ENCODE measurements at regions not wholly inside any gene's neighbourhood (a gene's known extent, or its start where the extent isn't known, plus 50 kb on each side); places are given as distances from the start of the nearest gene placed in this dataset.

DNA sequence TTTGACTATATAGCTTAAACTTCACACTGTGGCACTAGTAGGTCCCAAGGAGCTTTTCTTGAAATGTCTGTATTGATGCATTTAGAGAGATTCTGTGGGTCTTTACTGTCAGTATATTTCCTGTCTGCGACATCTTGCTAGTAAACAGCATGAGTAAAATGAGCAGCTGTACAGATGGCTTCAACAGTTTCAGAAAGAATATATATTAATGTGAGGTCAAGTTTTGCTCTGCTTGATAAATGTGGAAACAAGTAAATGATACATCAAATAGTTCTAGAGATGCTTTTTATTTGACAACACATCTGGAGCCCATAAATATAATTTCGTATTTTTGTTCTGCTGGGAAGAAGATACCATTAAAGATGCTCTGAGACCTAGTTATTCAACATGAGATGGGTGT, 310.9 kb upstream of the COL3A1 start:
- Histone ChIP-seq H3K27ac (ENCODE audit: insufficient read depth, low read length) (no peak overlapping the region), H3K4me1 (ENCODE audit: control insufficient read depth, extremely low read depth, insufficient read depth, low read length) (no peaks in the 10 kb centered on the region), H3K4me3 (replicated peaks in 1 of 4; ENCODE audit: control extremely low read depth in 1 of 4, insufficient read depth in 1 of 4, low read depth in 3 of 4, low read length in 4 of 4) (no peak overlapping the region), H4K20me1 (ENCODE audit: control insufficient read depth, extremely low read depth, insufficient read depth, low read length) (no peaks in the 10 kb centered on the region), H3K9ac (ENCODE audit: insufficient read depth, low read length) (no peak overlapping the region), H3K27me3 (ENCODE audit: control insufficient read depth, insufficient read depth, low read length) (no peaks in the 10 kb centered on the region), H3K79me2 (ENCODE audit: control insufficient read depth, insufficient read depth, low read length) (no peaks in the 10 kb centered on the region), H3K9me3 (ENCODE audit: control insufficient read depth, insufficient read depth, low read depth, low read length) (no peaks in the 10 kb centered on the region), H3K4me2 (ENCODE audit: extremely low read depth, insufficient read depth, low read length) (no peak overlapping the region), H3K36me3 (ENCODE audit: control insufficient read depth, insufficient read depth, low read length) (no peaks in the 10 kb centered on the region), H2AFZ (ENCODE audit: low read length) (no peak overlapping the region)
- DNase-seq (ENCODE audit: low read depth in 2 of 2), result no peak
- TF ChIP-seq CTCF (conservative IDR thresholded peaks at IDR 0.05 in 1 of 2, IDR thresholded peaks at IDR 0.05 in 1 of 2; ENCODE audit: low read depth in 1 of 2, low read length in 2 of 2) (no peak), EZH2 (IDR thresholded peaks at IDR 0.05; ENCODE audit: low read length, missing control alignments) (no peak)

GRCh38 chr2:188664416-188664815, 309.8 kb upstream of the COL3A1 start:
- DNase-seq (ENCODE audit: low read depth in 2 of 2), result peak in 1 of 2 donors; percentile 9
- H3K4me2 ChIP-seq (ENCODE audit: extremely low read depth, insufficient read depth, low read length), result no peak overlapping the region
- no peaks in the 10 kb centered on the region for H3K27me3 ChIP-seq (ENCODE audit: control insufficient read depth, insufficient read depth, low read length)
- no peak overlapping the region for H2AFZ ChIP-seq (ENCODE audit: low read length)
- no peaks in the 10 kb centered on the region for H4K20me1 ChIP-seq (ENCODE audit: control insufficient read depth, extremely low read depth, insufficient read depth, low read length)
- H3K79me2 ChIP-seq (ENCODE audit: control insufficient read depth, insufficient read depth, low read length), result no peaks in the 10 kb centered on the region
- no peaks in the 10 kb centered on the region for H3K4me1 ChIP-seq (ENCODE audit: control insufficient read depth, extremely low read depth, insufficient read depth, low read length)
- H3K27ac ChIP-seq (ENCODE audit: insufficient read depth, low read length), result no peak overlapping the region
- H3K36me3 ChIP-seq (ENCODE audit: control insufficient read depth, insufficient read depth, low read length), result no peaks in the 10 kb centered on the region
- H3K4me3 ChIP-seq (replicated peaks in 1 of 4; ENCODE audit: control extremely low read depth in 1 of 4, insufficient read depth in 1 of 4, low read depth in 3 of 4, low read length in 4 of 4), result no peak overlapping the region
- no peaks in the 10 kb centered on the region for H3K9me3 ChIP-seq (ENCODE audit: control insufficient read depth, insufficient read depth, low read depth, low read length)
- no peak for TF ChIP-seq CTCF (conservative IDR thresholded peaks at IDR 0.05 in 1 of 2, IDR thresholded peaks at IDR 0.05 in 1 of 2; ENCODE audit: low read depth in 1 of 2, low read length in 2 of 2)
- no peak for TF ChIP-seq EZH2 (IDR thresholded peaks at IDR 0.05; ENCODE audit: low read length, missing control alignments)
- no peak overlapping the region for H3K9ac ChIP-seq (ENCODE audit: insufficient read depth, low read length)

DNA sequence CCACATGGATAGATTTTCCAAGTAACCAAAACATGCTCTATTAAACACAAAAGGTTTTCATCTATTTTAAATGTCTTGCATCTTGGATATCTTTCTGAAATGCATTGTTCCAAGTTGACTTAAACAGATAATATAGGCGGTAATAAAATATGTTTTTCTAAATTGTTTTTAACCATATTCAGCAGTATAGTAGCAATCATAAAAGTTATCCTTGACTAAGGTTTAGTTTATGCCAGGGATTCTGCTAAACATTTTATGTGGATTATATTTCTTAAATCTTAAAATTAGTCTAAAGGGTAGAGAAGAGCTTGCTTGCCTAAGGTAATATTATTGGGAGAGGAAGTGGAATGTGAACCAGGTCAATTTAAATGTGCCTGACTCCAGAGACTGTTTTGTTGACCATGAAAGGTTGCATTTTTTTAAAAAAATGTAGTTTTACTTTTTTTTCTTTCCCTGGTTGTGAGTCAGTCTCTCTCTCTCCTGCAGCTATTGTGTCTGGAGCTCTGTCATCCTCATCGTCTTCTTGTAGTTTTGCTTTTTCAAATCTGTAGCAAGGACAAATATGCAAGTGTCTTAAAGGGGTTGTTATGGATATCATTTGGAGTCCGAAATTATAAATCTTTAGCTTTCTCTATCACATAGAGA, 309.1 kb upstream of the COL3A1 start:
- Histone ChIP-seq H3K4me1 (ENCODE audit: control insufficient read depth, extremely low read depth, insufficient read depth, low read length) (no peaks in the 10 kb centered on the region), H3K27ac (ENCODE audit: insufficient read depth, low read length) (no peak overlapping the region), H3K9me3 (ENCODE audit: control insufficient read depth, insufficient read depth, low read depth, low read length) (no peaks in the 10 kb centered on the region), H3K79me2 (ENCODE audit: control insufficient read depth, insufficient read depth, low read length) (no peaks in the 10 kb centered on the region), H3K9ac (ENCODE audit: insufficient read depth, low read length) (no peak overlapping the region), H3K4me2 (ENCODE audit: extremely low read depth, insufficient read depth, low read length) (no peak overlapping the region), H4K20me1 (ENCODE audit: control insufficient read depth, extremely low read depth, insufficient read depth, low read length) (no peaks in the 10 kb centered on the region), H3K27me3 (ENCODE audit: control insufficient read depth, insufficient read depth, low read length) (no peaks in the 10 kb centered on the region), H2AFZ (ENCODE audit: low read length) (no peak overlapping the region), H3K36me3 (ENCODE audit: control insufficient read depth, insufficient read depth, low read length) (no peaks in the 10 kb centered on the region), H3K4me3 (replicated peaks in 1 of 4; ENCODE audit: control extremely low read depth in 1 of 4, insufficient read depth in 1 of 4, low read depth in 3 of 4, low read length in 4 of 4) (no peak overlapping the region)
- TF ChIP-seq EZH2 (IDR thresholded peaks at IDR 0.05; ENCODE audit: low read length, missing control alignments) (no peak), CTCF (conservative IDR thresholded peaks at IDR 0.05 in 1 of 2, IDR thresholded peaks at IDR 0.05 in 1 of 2; ENCODE audit: low read depth in 1 of 2, low read length in 2 of 2) (no peak)
- DNase-seq (ENCODE audit: low read depth in 2 of 2), result peak in 1 of 2 donors; percentile 84
